ENCODE measurements at regions not wholly inside any gene's neighbourhood (a gene's known extent, or its start where the extent isn't known, plus 50 kb on each side); places are given as distances from the start of the nearest gene placed in this dataset.
A peak's percentile ranks its signal among the peaks of the same experiment; 100 is the strongest.

DNA sequence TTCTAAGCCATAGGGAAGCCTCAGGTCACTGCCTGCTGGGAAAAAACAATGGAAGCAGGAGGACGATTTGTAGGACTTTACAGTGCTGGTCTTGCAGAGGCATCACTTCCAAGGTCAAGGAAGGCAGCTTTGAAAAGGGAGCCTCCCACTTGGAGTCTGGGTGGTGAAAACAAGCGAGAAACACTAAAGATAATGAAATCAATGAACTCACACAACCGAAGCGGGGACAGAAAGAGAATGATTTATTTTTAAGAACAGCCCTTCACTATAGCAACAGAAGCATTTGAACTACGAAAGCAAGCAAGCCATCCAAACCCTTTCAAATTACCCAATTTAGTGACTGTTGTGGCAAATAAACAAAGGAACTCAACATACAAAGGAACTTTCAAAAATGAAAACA is 227.5 kb downstream of the THBS2 start:
- in situ Hi-C loops (cut with MboI; ENCODE audit: low sequenced_read_pairs): no loop called here
- Histone ChIP-seq H3K4me3 (no peak overlapping the region), H3K27me3 (ENCODE audit: low read depth) (no peaks in the 10 kb centered on the region), H3K4me1 (no peaks in the 10 kb centered on the region), H3K9me3 (no peaks in the 10 kb centered on the region), H3K36me3 (replicated peaks) (no peaks in the 10 kb centered on the region)
- DNase-seq (ENCODE audit: low spot score in 2 of 2): no peak

DNA sequence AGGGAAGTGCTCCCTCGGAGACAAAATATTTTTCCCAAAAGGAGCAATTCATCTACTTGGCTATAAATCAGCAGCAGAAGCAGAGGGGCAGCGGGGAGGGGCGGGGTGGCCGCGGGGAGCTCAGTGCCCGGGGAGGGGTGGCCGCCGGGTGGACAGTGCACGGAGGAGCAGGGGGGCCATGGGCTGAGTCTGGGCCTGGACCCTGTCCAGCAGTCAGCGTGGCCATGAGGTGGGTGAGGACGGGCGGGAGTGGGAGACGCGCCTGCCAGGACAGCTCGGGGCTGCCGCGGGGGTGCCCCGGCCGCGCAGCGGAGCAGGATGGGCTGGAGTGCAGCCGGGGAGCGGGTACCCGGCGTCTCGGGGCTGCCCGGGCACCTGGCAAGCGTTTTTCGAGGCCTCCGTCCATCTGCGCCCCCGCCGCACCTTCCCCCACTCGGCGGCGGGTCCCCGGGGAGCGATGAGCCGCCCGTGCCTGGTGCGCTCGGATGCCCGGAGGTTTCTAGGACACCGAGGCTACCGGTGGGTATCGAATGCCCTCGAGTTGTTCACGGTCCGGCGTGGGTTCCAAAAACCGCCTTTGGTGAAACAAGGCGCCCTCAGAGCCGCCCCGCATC is 229.5 kb downstream of the THBS2 start:
- DNase-seq (ENCODE audit: low spot score in 2 of 2): no peak

DNA sequence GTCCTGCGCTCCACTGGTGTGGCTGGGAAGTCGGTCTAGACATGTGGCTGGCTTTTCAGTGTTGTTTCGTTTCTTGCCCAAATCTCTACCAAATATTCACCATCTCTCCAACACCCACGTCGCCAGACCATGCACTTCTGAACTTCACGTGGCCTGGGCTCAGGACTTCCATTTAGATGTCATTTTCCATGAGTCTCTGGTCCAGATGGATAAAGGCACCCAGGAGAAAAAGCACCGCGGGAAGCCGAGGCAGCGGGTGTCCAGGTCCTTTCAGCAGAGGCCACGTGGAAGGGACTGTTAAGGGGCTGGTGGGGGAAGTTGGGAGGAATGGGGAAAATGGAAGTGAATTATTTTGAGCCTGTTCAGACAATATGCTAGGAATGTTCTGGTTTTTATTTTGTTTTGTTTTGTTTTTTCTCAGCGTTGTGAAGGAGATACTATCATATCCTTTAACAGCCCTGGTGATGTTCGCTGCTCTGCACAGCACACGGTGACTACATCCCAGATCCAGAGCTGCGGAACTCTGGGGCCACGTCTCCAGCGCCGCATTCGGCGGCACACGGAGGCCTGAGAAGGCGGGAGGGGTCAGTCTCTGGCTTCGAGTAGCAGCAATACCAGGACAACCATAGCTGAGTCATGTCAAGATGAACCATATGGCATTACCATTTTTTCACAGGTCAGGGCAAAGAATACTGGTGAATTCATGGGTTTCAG is 230.3 kb downstream of the THBS2 start:
- no peak overlapping the region for H3K4me3 ChIP-seq
- H3K36me3 ChIP-seq (replicated peaks): no peaks in the 10 kb centered on the region
- in situ Hi-C loops (cut with MboI; ENCODE audit: low sequenced_read_pairs): no loop called here
- no peaks in the 10 kb centered on the region for H3K9me3 ChIP-seq
- H3K4me1 ChIP-seq: no peaks in the 10 kb centered on the region
- no peaks in the 10 kb centered on the region for H3K27me3 ChIP-seq (ENCODE audit: low read depth)
- DNase-seq (ENCODE audit: low spot score in 2 of 2): no peak

More for the DNA sequence above, 229.5 kb downstream of the THBS2 start:
- Histone ChIP-seq H3K4me1 (no peaks in the 10 kb centered on the region), H3K27me3 (ENCODE audit: low read depth) (no peaks in the 10 kb centered on the region), H3K9me3 (no peaks in the 10 kb centered on the region), H3K36me3 (replicated peaks) (no peaks in the 10 kb centered on the region), H3K4me3 (no peak overlapping the region)
- in situ Hi-C loops (cut with MboI; ENCODE audit: low sequenced_read_pairs): no loop called here

DNA sequence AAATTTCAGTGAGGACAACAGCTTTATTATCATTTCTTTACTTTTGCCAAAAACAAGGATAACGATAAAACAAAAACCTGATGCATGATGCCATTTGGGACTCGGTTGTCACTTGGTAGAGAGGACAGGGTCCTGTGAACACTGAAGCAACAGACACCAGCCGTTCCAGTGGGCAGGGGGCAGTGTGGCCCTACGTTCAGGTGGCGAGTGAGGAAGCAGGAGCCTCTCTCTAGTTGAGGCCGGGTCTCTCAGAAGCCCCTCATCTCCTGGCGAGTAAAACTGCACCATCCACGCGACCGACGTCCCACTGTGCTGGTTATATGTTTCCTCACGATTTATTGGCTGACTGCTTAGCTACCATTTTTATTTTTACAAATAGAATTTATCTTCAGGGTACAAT is 231.6 kb downstream of the THBS2 start:
- Histone ChIP-seq H3K9me3 (no peaks in the 10 kb centered on the region), H3K27me3 (ENCODE audit: low read depth) (no peaks in the 10 kb centered on the region), H3K36me3 (replicated peaks) (no peaks in the 10 kb centered on the region), H3K4me3 (no peak overlapping the region), H3K4me1 (no peaks in the 10 kb centered on the region)
- no peak for DNase-seq (ENCODE audit: low spot score in 2 of 2)
- in situ Hi-C loops (cut with MboI; ENCODE audit: low sequenced_read_pairs): no loop called here

DNA sequence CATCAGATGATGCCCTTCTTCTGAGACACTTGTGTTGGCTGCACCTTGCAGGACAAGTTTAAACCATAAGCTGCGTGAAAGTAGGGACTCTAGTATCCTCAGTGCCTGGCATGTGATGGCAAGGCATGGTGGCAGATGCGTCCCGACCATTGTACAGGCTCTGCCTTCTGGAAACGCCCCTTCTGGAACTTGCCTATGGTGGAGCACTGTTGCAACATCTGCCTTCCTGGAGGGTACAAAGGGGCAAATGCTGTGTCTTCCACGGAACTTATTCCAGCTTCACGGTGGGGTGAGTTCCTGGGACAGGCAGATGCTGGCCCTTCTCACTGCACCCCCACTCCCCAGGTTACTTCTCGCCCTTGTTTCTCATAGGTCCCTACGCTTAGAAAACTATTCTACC is 232.8 kb downstream of the THBS2 start:
- no peaks in the 10 kb centered on the region for H3K36me3 ChIP-seq (replicated peaks)
- no peaks in the 10 kb centered on the region for H3K9me3 ChIP-seq
- H3K4me3 ChIP-seq: no peak overlapping the region
- in situ Hi-C loops (cut with MboI; ENCODE audit: low sequenced_read_pairs): no loop called here
- no peaks in the 10 kb centered on the region for H3K27me3 ChIP-seq (ENCODE audit: low read depth)
- DNase-seq (ENCODE audit: low spot score in 2 of 2): no peak
- H3K4me1 ChIP-seq: no peaks in the 10 kb centered on the region

DNA sequence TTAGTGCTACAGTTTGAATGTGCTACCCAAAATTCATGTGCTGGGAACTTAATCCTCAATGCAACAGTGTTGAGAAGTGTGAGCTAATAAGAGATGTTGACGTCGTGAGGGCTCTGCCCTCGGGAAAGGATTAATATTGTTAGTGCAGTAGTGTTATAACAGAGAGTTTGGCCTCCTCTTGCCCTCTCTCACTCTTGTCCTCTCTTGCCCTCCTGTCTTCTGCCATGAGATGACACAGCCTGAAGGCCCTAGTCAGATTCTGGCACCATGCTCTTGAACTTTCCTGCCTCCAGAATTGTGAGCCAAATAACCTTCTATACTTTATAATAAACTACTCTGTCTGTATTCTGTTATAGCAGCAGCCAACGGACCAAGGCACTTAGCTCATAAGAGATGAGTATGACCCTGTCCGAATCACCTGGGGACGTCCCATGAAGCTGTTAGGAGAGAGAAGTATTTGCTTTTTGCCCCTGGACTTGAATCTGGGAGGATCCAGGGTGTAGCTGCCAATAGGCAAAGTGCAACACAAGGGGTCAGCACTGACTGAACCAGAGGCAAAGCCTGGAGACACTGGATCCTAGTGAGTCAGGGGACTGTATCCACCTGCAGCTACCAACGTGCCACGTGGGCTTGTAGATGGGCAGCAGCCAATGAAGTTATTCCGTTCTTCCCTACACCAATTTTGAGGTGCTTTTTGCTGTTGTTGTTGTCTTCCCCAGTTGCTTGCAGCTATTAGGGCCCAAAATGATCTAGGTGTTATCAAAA is 233.7 kb downstream of the THBS2 start:
- H3K27me3 ChIP-seq (ENCODE audit: low read depth): no peaks in the 10 kb centered on the region
- no peaks in the 10 kb centered on the region for H3K36me3 ChIP-seq (replicated peaks)
- H3K4me3 ChIP-seq: no peak overlapping the region
- DNase-seq (ENCODE audit: low spot score in 2 of 2): no peak
- H3K4me1 ChIP-seq: no peaks in the 10 kb centered on the region
- in situ Hi-C loops (cut with MboI; ENCODE audit: low sequenced_read_pairs): no loop called here
- H3K9me3 ChIP-seq: no peaks in the 10 kb centered on the region

DNA sequence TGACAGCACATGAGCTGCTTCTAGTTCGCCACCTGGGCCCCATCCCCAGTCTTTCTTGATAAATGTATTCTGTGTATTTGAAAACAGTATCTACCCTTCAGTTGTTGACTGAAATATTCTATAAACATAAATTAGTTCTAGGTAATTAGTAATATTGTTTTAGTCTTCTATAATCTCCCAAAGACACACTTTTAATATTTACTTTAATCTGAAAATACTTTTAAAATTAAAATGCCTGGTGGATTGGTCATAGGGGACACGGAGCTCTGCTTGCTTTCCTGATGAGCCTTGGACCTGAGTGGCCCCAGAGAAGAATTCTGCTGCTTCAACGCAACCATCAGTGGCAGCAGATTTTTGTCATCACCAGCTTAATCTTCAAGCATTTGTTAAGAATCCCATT is 234.5 kb downstream of the THBS2 start:
- Histone ChIP-seq H3K36me3 (replicated peaks) (no peaks in the 10 kb centered on the region), H3K27me3 (ENCODE audit: low read depth) (no peaks in the 10 kb centered on the region), H3K4me1 (no peaks in the 10 kb centered on the region), H3K4me3 (no peak overlapping the region), H3K9me3 (no peaks in the 10 kb centered on the region)
- DNase-seq (ENCODE audit: low spot score in 2 of 2): no peak
- in situ Hi-C loops (cut with MboI; ENCODE audit: low sequenced_read_pairs): no loop called here

DNA sequence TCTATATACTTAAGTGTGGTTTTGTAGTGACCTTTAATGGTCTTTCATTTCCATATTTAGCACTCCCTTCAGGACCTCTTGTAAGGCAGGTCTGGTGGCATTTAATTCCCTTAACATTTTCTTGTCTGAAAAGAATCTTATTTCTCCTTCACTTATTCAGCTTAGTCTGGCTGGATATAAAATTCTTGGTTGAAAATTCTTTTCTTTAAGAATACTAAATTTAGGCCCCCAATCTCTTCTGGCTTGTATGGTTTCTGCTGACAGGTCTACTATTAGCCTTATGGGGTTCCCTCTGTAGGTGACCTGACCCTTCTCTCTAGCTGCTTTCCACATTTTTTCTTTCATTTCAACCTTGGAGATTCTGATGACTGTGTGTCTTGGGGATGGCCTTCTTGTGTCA is 236.9 kb downstream of the THBS2 start:
- in situ Hi-C loops (cut with MboI; ENCODE audit: low sequenced_read_pairs): no loop called here
- H3K4me1 ChIP-seq: no peaks in the 10 kb centered on the region
- no peak overlapping the region for H3K4me3 ChIP-seq
- H3K36me3 ChIP-seq (replicated peaks): no peaks in the 10 kb centered on the region
- H3K27me3 ChIP-seq (ENCODE audit: low read depth): no peaks in the 10 kb centered on the region
- H3K9me3 ChIP-seq: no peaks in the 10 kb centered on the region
- no peak for DNase-seq (ENCODE audit: low spot score in 2 of 2)

DNA sequence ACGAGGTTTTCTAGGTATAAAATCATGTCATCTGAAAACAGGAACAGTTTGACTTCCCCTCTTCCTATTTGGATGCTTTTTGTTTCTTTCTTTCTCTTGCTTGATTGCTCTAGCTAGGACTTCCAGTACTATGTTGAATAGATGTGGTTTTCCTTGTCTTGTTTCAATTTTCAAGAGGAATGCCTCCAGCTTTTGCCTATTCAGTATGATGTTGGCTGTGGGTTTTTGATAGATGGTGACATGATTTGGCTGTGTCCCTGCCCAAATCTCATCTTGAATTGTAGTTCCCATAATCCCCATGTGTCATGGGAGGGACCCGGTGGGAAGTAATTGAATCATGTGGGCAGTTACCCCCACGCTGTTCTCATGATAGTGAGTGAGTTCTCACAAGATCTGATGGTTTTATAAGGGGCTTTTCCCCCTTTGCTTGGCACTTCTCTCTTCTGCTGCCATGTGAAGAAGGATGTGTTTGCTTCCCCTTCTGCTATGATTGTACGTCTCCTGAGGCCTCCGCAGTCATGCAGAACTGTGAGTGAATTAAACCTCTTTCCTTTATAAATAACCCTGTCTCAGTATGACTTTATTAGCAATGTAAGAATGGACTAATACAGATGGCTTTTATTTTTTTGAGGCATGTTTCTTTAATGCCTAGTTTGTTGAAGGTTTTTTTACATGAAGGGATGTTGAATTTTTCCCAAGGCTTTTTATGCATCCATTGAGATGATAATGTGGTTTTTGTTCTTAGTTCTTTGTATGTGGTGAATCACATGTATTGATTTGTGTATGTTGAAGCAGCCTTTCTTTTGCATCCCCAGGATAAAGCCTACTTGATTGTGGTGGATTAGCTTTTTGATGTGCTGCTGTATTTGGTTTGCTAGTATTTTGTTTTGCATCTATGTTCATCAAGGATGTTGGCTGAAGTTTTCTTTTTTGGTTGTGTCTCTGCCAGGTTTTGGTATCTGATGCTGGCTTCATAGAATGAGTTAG is 239.1 kb downstream of the THBS2 start:
- H3K27me3 ChIP-seq (ENCODE audit: low read depth): no peaks in the 10 kb centered on the region
- in situ Hi-C loops (cut with MboI; ENCODE audit: low sequenced_read_pairs): no loop called here
- no peaks in the 10 kb centered on the region for H3K4me1 ChIP-seq
- no peaks in the 10 kb centered on the region for H3K9me3 ChIP-seq
- H3K4me3 ChIP-seq: no peak overlapping the region
- H3K36me3 ChIP-seq (replicated peaks): no peaks in the 10 kb centered on the region
- DNase-seq (ENCODE audit: low spot score in 2 of 2): peak in 1 of 2 experiments; percentile 9

DNA sequence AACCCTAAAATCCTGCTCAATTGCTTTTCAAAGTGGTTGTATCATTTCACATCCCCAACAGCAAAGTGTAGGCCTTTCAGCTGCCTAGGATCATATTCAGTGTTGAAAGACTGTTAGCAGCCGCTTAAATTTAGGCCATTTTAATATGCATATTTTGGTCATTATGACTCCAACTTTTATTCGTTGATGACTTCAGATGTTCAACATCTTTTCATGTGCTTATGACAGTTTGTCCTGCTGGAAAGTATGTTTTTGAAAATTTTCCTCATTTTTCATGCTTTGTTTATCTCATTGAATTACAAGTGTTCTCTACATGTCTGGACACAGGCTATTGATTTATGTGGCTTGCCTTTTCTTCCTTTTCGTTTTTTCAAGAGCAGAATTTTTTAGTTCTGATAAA is 244.0 kb downstream of the THBS2 start:
- in situ Hi-C loops (cut with MboI; ENCODE audit: low sequenced_read_pairs): no loop called here
- peaks cover 2% of the 10 kb centered on the region; the same call in 1 of the 2 replicates for H3K4me1 ChIP-seq
- H3K36me3 ChIP-seq (replicated peaks): no peaks in the 10 kb centered on the region
- no peaks in the 10 kb centered on the region for H3K9me3 ChIP-seq
- no peak for DNase-seq (ENCODE audit: low spot score in 2 of 2)
- H3K27me3 ChIP-seq (ENCODE audit: low read depth): no peaks in the 10 kb centered on the region
- no peak overlapping the region for H3K4me3 ChIP-seq

DNA sequence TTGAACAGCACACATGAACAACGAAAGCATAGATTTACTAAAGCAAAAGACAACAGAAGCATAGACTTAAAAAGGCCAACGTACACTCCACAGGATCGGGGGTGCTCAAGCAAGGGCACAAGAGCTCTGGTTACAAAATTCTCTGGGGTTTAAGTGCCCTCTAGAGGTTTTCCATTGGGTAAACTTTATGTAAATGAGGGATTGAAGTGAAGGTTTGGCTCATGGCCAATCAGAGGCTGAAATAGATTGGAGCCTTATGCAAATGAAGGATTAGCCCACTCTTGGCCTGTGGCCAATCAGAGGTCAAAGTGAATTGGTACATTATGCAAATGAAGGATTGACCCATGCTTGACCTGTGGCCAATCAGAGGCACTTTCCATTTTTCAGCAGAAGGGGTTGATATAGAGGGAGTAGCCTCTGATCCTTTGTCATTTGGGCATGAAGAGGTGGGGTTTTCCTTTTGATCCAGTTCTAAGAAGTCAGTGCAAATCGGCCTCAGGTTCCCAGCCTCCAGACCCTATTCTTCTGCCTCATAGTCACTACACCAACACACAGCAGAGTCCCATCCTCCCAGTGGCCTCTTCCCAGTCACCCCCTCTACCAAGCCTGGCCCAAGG is 244.9 kb downstream of the THBS2 start:
- Histone ChIP-seq H3K4me1 (peaks cover 2% of the 10 kb centered on the region; the same call in 1 of the 2 replicates), H3K36me3 (replicated peaks) (no peaks in the 10 kb centered on the region), H3K27me3 (ENCODE audit: low read depth) (no peaks in the 10 kb centered on the region), H3K4me3 (no peak overlapping the region), H3K9me3 (0 out of 2 replicates have a peak, but pooled peaks cover 3% of the 10 kb centered on the region)
- DNase-seq (ENCODE audit: low spot score in 2 of 2): peak; percentile 15 to 63
- in situ Hi-C loops (cut with MboI; ENCODE audit: low sequenced_read_pairs): no loop called here

DNA sequence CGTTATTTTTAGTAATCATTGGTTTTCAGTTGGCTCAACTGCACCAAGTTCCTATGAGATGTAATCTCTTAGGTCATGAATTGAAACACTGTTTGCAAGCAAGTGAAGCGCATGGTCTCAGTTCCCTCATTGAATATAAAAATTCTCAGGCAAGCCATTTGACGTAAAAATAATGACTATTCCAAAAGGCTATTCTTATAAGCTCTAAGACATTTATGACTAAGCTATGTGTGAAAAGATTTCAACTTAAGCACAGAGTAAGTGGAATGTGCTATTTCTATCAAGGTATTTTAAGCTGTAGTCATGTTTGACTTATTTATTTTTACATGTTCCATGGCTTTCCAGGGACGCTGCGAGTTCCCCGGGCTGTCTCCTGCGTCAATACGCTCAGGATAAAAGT is 248.5 kb downstream of the THBS2 start:
- Histone ChIP-seq H3K4me3 (no peak overlapping the region), H3K36me3 (replicated peaks) (no peaks in the 10 kb centered on the region), H3K4me1 (peaks cover 2% of the 10 kb centered on the region; the same call in 1 of the 2 replicates), H3K9me3 (0 out of 2 replicates have a peak, but pooled peaks cover 3% of the 10 kb centered on the region), H3K27me3 (ENCODE audit: low read depth) (no peaks in the 10 kb centered on the region)
- no peak for DNase-seq (ENCODE audit: low spot score in 2 of 2)
- in situ Hi-C loops (cut with MboI; ENCODE audit: low sequenced_read_pairs): no loop called here

DNA sequence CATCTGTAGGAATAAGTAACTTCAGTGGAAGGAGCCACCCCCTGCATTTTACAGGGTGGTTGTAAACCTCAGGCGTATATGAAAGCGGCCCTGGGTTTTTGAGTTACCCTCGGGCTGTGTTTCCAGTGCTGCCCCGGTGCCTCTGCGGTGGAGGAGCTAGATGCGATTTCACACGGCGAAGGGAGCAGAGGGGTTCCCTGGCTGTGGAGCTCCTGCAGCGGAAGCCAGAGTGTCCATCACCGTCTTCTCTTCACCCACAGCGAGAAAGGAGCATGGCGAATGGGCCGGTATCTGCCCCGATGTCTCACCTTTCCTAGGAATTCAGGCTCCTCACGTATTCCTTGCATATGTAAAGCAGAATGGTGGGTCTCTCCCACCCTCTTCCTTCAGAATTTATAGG is 253.6 kb downstream of the THBS2 start:
- Histone ChIP-seq H3K27me3 (ENCODE audit: low read depth) (no peaks in the 10 kb centered on the region), H3K36me3 (replicated peaks) (no peaks in the 10 kb centered on the region), H3K4me3 (no peak overlapping the region), H3K4me1 (no peaks in the 10 kb centered on the region), H3K9me3 (0 out of 2 replicates have a peak, but pooled peaks cover 3% of the 10 kb centered on the region)
- DNase-seq (ENCODE audit: low spot score in 2 of 2): no peak
- in situ Hi-C loops (cut with MboI; ENCODE audit: low sequenced_read_pairs): no loop called here

Data from HAP-1 (cell line).